ENCODE measurements at regions not wholly inside any gene's neighbourhood (a gene's known extent, or its start where the extent isn't known, plus 50 kb on each side); places are given as distances from the start of the nearest gene placed in this dataset.

- TF ChIP-seq, protein P1, sequence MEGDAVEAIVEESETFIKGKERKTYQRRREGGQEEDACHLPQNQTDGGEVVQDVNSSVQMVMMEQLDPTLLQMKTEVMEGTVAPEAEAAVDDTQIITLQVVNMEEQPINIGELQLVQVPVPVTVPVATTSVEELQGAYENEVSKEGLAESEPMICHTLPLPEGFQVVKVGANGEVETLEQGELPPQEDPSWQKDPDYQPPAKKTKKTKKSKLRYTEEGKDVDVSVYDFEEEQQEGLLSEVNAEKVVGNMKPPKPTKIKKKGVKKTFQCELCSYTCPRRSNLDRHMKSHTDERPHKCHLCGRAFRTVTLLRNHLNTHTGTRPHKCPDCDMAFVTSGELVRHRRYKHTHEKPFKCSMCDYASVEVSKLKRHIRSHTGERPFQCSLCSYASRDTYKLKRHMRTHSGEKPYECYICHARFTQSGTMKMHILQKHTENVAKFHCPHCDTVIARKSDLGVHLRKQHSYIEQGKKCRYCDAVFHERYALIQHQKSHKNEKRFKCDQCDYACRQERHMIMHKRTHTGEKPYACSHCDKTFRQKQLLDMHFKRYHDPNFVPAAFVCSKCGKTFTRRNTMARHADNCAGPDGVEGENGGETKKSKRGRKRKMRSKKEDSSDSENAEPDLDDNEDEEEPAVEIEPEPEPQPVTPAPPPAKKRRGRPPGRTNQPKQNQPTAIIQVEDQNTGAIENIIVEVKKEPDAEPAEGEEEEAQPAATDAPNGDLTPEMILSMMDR (IDR thresholded peaks at IDR 0.05; ENCODE audit: low read depth, low read length), result no peak
- no peak for TF ChIP-seq POLR2A (IDR thresholded peaks at IDR 0.05; ENCODE audit: extremely low read depth, insufficient read length)
- no peak for TF ChIP-seq MYC (IDR thresholded peaks at IDR 0.05; ENCODE audit: low read depth, low read length)
- TF ChIP-seq, protein P2, sequence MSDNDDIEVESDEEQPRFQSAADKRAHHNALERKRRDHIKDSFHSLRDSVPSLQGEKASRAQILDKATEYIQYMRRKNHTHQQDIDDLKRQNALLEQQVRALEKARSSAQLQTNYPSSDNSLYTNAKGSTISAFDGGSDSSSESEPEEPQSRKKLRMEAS (IDR thresholded peaks at IDR 0.05; ENCODE audit: low read depth, low read length), result no peak
Observed at GRCh38 chr6:160871320-160871719, 120.2 kb upstream of the MAP3K4 start.
